KBM-7 (cell line): ENCODE measurements at regions not wholly inside any gene's neighbourhood (a gene's known extent, or its start where the extent isn't known, plus 50 kb on each side); places are given as distances from the start of the nearest gene placed in this dataset.
A peak's percentile ranks its signal among the peaks of the same experiment; 100 is the strongest.
"Not testable (repeated sequence)": the region's sequence is repeated elsewhere in the genome, so short reads cannot be mapped to it uniquely, and the experiment has no call there.

Experiments
- DNase-seq: peaks from one replicate; pipeline ENCODE4 v3.0.0-alpha.2; 2015
- in situ Hi-C: fragments of 300-500 bp; cut with MboI; formaldehyde crosslinking; loops from 2 replicates; pipeline ENCODE4 v1.14.3; 2020; ENCODE audit warnings: low sequenced_read_pairs, low pct_unique_long_range_greater_than_20kb, mixed read lengths

DNA sequence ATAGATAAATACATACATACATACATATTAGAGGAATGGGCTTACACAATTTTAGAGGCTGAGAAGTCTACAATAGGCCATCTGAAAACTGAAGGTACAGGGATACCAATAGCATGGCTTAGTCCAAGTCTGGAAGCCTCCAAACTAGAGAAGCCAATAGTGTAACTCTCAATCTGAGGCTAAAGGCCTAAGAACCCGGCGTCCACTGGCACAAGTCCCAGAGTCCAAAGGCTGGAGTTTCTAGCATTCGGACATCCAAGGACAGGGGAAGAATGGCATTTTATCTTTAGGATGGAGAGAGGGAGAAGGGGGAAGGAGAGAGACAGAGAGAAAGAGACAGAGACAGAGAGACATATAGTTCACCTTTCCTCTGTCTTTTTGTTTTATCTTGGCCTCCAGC, 63.7 kb upstream of the SYT4 start:
- no peak for DNase-seq
- in situ Hi-C loops: no loop called here

DNA sequence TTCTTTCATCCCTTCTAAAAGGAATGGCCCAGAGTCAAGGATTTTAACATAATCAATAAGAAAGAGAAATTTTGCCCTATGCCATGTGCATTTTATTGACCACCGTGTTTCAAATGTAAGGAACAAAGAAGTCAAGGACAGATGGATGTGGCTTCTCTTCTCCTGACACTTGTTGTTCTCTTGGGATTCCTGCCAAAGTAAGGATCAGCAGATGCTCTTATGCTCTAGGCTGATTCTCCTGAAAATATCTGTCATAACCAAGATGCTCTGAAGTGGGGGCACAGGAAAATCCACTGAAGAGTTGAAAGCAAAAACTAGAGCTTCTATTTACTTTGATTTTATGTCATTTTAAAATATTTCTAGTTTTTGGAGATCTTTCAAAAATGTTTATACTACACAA, 72.9 kb upstream of the SYT4 start:
- in situ Hi-C loops: no loop called here
- DNase-seq: no peak

DNA sequence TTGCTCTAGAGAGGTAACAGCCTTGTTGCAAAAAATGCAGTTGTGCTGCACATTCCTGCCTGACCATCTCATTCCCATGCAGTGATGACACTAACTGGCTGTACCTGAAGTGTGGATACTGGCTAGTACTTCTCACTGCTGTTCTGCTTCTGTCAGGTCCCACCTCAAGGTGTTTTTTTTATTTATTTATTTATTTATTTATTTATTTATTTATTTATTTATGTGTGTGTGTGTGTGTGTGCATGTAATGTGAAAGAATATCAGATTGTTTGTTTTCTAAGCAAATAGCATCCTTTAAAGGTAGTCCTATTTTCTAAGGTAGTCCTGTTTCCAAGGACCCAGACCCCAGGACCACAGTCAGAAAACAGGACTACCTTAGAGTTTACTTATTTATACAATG, 87.2 kb upstream of the SYT4 start:
- DNase-seq: no peak
- in situ Hi-C loops: no loop called here

DNA sequence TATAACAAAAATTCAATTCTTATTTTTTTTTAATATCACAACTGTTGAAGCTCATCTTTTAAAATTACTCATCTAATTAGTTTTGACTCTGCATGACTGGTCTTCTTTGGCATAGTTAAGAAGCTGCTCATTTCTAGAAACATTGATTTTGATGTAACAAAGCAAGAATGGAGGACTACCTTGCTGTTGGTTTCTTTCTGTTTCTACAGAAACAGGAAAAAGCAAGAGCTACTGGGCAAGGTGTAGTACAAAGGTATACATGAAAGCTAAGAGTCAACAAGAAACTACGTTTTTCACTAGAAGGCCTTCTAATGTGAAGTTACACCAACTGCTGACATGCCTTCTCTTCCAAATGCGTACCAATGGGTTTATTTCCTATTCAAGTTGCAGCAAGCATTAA, 90.6 kb upstream of the SYT4 start:
- no peak for DNase-seq
- in situ Hi-C loops: no loop called here

DNA sequence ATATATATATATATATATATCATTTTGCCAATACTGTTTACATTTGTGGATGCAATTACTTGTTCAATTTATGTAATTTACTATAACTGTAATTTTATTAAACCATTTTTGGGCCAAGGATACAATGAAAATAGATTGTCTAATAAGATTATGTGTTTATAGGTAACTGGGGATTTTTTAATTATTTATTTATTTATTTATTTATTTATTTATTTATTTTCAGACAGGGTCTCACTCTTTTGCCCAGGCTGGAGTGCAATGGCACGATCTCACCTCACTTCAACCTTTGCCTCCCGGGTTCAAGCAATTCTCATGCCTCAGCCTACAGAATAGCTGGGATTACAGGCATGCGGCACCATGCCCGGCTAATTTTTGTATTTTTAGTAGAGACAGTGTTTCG, 92.0 kb upstream of the SYT4 start:
- in situ Hi-C loops, DNase-seq: not testable (repeated sequence)

DNA sequence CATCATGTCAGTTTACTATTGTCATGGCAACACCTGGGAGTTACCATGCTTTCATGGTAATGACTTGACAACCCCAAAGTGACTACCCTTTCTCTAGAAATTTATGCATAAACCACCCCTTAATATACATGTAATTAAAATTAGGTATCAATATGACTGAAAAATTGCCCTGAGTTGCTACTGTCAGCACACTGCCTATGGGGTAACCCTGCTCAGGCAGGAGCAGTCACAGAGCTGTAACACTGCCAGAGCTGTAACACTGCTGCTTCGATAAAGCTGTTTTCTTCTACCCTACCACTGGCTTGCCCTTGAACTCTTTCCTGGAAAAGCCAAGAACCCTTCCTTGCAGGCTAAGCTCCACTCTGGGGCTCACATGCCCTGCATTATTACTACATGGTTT, 95.5 kb upstream of the SYT4 start:
- no peak for DNase-seq
- in situ Hi-C loops: no loop called here

DNA sequence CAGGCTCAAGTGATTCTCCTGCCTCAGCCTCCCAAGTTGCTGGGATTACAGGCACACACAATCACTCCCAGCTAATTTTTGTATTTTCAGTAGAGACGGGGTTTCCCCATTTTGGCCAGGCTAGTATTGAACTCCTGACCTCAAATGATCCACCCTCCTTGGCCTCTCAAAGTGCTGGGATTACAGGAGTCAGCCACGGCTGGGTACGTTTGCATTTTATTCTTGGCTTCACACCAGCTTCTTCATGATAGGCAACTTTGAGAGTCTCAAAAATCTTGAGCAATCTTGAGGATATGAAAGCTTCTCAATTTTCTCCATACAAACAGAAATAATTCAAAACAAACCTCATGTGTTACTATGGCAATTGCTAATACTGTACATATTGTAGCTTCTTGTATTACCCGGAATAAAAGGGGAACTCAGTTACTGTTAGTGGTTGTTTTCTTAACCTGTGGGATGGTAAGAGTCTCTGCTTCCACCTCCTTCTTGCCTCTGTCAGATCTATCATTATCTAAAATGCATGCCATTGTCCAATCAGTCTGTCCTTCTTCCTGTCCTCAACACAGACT, 102.9 kb upstream of the SYT4 start:
- in situ Hi-C loops: no loop called here
- DNase-seq: no peak

DNA sequence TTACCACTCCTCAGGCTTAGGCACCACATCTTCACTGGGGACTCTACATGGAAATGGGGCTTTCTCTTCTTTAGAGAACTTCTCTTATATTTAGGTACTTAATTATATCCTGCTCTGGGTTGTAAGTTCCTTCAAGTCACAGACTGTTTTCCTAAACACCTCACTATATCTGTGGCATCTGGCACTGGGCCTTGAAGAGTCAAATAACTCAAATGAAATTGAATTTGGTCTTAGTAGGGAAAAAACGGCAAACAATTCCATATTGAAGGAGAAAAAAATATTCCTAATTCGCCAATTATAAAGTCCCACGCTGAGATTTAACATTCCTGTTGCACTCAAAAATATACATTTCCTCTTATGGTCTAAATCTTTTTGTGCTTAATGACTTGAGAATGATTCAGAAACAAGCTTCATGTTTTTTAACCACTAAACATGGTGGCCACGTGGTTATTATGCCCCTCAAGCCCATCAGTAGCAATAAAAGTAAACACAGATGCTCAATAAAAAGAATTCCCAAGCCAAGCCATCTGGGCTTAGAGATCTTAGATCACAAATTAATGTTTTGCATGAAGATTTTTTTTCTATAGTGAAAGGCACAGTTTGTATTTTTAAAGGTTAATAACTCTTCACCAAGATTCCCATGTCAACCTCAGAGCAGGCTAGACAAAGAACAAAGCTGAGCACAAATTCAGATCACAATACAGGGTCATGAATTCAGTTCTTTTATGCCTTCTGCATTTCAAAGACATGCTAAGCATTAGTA, 105.5 kb upstream of the SYT4 start:
- in situ Hi-C loops: no loop called here
- no peak for DNase-seq

DNA sequence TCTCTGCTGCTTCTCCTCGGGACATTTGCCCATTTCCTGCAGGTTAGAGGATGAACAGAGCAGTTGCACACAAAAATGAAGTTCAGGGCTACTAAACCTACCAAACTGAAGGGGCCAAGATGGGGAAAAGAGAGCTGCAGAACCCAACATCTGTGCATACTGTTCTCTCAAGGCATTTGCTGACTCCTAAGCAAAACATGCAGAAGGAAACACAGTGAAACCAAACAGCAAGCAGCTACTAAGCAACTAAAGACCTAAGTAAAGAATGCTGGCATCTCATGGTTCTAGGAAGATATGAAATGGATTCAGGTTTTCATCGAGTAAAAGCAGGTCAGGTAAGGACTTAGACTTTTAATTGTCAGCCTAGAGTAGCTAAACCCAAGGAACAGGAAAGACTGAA, 111.9 kb upstream of the SYT4 start:
- in situ Hi-C loops: no loop called here
- DNase-seq: no peak

DNA sequence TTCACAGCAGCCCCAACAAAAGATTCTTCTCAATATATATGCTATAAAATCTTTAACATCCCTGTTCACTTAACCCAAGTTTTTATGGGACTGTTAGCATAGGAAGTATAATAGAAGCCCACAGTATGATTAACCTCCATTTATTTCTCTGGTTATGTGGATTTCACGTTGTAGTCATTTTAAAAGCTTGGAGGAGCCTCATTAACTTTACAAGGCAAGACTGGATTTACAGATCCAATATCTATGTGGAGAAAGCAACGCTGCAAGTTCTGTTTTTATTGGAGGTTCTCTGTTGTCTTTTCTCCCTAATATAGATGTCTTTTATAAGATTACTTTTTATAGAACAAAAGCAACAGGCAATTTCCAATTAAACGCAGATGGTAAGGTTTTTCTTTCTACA, 114.9 kb upstream of the SYT4 start:
- in situ Hi-C loops: no loop called here
- no peak for DNase-seq

DNA sequence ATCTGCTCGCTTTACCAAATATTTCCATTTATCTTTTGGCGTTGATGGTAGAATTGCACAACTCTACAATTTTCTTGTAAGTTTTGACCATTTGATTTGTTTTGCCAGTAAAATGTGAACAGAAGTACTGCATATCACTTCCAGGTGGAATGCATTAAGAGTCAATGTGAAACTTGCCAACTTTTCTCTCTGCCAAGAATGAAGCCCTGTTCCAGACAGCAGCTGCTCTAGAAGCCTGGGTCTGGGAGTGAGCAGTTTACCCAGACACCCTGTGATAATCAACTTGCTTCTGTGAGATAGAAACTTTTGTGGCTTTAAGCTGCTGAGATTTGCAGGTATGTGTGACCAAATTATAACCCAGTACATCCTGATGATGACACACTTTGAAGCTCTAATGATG, 115.9 kb upstream of the SYT4 start:
- in situ Hi-C loops: no loop called here
- no peak for DNase-seq

DNA sequence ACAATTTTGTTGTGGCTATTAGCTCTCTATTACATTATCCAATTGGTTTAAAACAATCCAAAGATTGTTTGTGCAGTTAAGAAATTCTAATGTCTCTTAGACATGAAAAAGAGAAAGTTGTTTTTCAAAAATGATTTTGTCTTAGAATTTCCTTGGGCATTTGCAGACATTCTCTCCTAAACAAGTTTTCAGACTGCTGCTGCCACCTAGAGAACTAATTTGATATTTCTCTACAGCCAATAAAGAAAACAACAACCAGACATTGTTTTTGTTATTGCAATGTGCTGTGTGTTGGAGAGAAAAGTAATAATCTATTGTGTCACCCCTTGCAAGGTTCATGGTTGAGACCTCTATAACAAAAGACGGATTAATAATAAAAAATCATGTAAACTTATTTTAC, 119.0 kb upstream of the SYT4 start:
- in situ Hi-C loops: no loop called here
- peak; percentile 23 for DNase-seq

DNA sequence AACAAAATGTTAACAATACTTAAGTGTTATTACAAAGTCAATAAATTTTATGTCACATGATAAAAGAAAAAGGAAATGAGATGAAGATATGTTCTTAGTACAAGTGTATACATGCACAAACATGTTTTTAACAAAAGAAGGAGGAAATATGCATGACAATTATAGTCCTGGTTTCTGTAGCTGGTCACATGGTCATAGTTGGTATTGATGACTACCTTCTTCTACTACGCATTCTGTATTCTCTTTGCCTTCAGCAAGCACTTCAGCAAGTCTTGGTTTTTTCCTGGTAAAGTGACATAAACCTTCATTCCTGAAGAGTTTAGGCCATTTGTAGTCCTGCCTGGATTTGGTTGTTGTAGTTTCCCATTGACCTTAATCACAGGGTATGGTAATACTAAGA, 121.3 kb upstream of the SYT4 start:
- no peak for DNase-seq
- in situ Hi-C loops: no loop called here

DNA sequence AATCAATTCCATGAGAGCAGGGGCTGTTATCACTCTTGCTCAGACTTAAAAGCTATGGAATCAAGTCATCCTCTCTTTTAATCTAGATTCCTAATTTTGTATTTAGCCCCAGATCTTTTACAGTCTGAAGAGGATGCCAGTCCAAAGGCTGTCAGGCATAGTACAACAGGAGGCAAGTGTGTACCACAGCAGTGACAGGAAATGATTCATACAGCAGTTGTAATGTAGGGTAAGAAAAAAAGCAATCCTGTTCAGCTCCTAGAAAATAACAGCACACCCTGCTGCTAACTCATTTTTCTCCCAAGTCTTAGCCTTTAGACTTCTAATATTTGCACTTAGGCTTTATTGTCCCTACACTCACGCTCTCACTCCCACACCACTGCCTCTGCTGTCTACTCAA, 127.8 kb upstream of the SYT4 start:
- in situ Hi-C loops: no loop called here
- no peak for DNase-seq

DNA sequence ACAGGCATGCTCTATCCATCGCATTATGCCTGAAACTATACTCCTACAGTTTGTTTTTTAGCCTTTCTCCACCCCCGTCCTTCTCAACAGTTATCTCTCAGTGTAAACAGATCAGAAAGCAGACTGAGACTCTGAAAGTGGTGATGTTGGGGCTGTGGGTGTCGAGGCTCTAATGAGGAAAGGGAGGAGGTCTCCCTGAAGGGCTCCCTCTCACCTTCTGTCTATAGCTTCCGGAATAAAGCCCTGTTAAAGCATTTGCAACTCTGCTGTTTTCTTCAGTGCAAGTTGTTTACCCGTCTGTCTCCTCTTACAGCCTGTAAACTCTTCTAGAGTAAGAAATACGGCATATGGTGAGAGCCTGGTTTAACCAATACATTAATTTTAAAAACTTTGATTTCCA, 136.7 kb upstream of the SYT4 start:
- no peak for DNase-seq
- in situ Hi-C loops: no loop called here

DNA sequence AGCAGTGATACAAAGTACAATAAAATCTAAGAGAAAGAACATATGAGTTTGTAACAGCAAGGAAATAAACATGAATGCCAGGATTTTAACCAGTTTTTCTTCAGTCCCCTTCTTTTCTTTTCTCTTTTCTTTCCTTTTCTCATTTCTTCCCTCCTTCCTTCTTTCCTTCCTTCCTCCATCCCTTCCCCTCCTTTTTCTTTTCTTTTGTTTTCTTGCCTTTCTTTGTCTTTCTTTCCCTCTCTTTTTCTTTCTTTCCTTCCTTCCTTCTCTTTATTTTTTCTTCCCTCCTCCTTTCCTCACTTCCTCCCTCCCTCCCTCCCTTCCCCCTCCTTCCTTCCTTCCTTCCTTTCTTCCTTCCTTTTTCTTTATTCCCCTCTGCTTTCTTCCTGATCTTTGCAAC, 142.8 kb upstream of the SYT4 start:
- in situ Hi-C loops: no loop called here
- no peak for DNase-seq

DNA sequence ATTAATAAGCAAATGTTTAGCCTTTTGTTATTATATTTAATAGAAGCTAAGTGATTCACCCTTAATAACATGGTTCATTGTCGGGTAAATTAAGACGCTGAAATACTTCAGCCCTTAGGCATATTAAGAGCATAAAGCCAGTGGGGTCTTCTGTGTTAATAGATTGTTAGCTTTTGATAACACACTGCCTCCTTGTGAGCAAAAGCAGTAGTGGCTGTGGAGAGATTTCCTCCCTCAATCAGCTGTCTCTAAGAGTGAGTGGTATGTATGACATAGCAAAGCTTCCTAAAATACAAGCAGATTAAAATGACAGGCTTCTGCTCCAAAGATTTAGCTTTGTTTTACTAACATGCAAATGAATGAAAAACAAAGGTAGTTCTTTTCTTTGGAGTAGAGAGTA, 143.7 kb upstream of the SYT4 start:
- DNase-seq: no peak
- in situ Hi-C loops: no loop called here

DNA sequence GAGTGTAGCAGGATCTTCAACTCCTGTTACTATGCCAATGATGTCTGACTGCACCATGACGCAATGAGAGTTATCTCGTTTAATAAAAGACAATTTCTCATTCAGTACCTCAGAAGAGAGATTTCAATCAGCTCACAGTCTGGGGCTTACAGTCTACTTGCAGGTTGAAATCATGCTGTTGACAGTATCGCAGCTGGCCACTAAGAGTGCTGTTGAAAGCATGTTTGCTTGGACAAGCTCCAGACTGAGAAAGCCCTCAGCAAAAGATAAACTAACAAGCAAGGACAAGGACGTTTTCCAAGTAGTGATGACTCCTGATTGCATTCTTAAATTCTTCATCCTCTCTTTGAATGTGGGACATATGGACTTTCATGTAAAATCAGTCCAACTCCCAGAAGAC, 145.2 kb upstream of the SYT4 start:
- in situ Hi-C loops: no loop called here
- no peak for DNase-seq

DNA sequence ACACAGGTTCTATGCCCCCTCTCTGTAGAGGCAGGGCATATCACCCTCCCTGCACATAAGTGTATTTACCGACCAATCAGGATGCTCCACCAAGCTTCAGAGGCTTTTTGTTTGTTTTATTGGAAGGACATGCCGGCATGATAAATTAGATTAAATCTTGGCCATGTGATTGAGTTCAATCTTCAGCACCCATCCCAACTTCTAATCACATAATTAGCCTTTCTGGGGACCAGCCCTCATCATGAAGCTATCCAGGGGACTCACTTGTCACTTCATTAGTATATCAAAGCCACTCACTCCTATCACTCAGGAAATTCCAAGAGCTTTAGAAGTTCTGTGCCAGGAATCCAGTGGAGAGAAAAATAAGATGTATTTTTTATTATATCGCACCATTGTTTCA, 158.6 kb upstream of the SYT4 start:
- in situ Hi-C loops: no loop called here
- no peak for DNase-seq

DNA sequence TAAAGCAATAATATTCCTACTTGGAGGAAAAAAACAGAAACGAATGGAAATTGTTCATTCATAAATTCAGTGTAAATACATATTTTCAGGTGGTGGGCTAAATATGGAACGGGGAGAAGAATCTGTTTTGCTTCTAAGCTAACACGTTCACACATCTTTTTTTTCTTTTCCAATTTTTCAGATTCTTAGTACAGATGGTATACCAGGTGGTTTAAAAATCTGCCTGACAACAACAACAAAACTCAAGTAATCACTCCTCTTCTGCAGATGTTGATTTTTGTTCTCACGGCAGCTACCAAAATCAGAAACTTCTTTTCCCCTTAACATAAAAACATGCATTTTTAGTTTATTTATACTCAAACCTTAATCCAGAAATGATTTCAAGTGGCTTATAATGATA, 164.8 kb upstream of the SYT4 start:
- no peak for DNase-seq
- in situ Hi-C loops: no loop called here

DNA sequence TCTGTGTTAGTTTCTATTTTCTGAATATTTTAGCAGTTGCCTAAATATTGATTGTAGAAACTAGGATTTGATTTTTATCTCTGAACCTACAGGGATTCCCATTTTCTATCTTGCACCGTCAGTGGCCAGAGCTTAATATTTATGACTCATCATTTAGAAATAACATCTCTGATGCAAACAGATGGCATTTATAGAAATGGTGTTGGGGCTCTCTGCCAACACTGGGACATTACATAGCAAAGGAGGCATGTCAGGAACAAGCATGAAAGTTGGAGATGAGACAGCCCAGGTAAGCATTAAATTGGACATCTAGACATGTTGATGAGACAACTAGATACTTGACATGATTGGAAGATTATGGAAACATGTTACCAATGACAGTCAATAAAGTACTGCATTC, 165.3 kb upstream of the SYT4 start:
- in situ Hi-C loops: no loop called here
- DNase-seq: no peak
